WTC11 (cell line): ENCODE measurements at regions not wholly inside any gene's neighbourhood (a gene's known extent, or its start where the extent isn't known, plus 50 kb on each side); places are given as distances from the start of the nearest gene placed in this dataset.
"Not testable (repeated sequence)": the region's sequence is repeated elsewhere in the genome, so short reads cannot be mapped to it uniquely, and the experiment has no call there.

ENCODE experiments used
- ATAC-seq: fragments of 200-7000 bp; cut with Tn5 transposase; 2 replicates; pipeline ENCODE4 v1.10.0; 2021; ENCODE audit warnings: mild to moderate bottlenecking, moderate library complexity
- CTCF ChIA-PET: fragments of 300-600 bp; sonication (Branson Sonifier 250); formaldehyde crosslinking; loops from one replicate; lab custom pipeline; 2021; ENCODE audit warnings: antibody characterized with exemption; lab: Charles Lee
- POLR2A ChIA-PET: fragments of 350-600 bp; sonication (Branson Sonifier 250); formaldehyde crosslinking; loops from one replicate; lab custom pipeline; 2021; ENCODE audit warnings: antibody characterized with exemption; lab: Charles Lee
- DNase-seq: peaks from one replicate; pipeline ENCODE4 v3.0.0; 2021; ENCODE audit warnings: low spot score
- H3K27ac Mint-ChIP-seq: 2 replicates; pipeline ENCODE4 v1.8.0; 2021; ENCODE audit warnings: mixed read lengths
- H3K27me3 Mint-ChIP-seq: 2 replicates; pipeline ENCODE4 v1.8.0; 2021; ENCODE audit warnings: low read depth, mild to moderate bottlenecking, moderate library complexity, mixed read lengths
- H3K36me3 Mint-ChIP-seq: 2 replicates; pipeline ENCODE4 v1.8.0; 2021; ENCODE audit warnings: mixed read lengths
- H3K4me1 Mint-ChIP-seq: 2 replicates; pipeline ENCODE4 v1.8.0; 2022; ENCODE audit warnings: mixed read lengths
- H3K4me3 Mint-ChIP-seq: 2 replicates; pipeline ENCODE4 v1.8.0; 2021; ENCODE audit warnings: mild to moderate bottlenecking, moderate library complexity, mixed read lengths
- H3K9me3 Mint-ChIP-seq: 2 replicates; pipeline ENCODE4 v1.8.0; 2021; ENCODE audit warnings: mixed read lengths
- AFF4 ChIP-seq: sonication (generic); formaldehyde crosslinking; IDR thresholded peaks from 2 replicates; pipeline ENCODE4 v1.8.1; 2023; ENCODE audit warnings: mild to moderate bottlenecking, missing genetic modification reagents, borderline replicate concordance
- CREB1 ChIP-seq: sonication (generic); formaldehyde crosslinking; IDR thresholded peaks from 2 replicates; pipeline ENCODE4 v1.8.0; 2023; ENCODE audit warnings: mild to moderate bottlenecking, missing genetic modification reagents
- CREM ChIP-seq: sonication (generic); formaldehyde crosslinking; IDR thresholded peaks from 2 replicates; pipeline ENCODE4 v1.8.1; 2022; ENCODE audit warnings: mild to moderate bottlenecking, missing genetic modification reagents, moderate library complexity
- ELF4 ChIP-seq: sonication (generic); formaldehyde crosslinking; IDR thresholded peaks from 2 replicates; pipeline ENCODE4 v1.8.1; 2022; ENCODE audit warnings: low read depth, mild to moderate bottlenecking, moderate library complexity, missing genetic modification reagents
- GRHL2 ChIP-seq: fragments of 250-450 bp; sonication (Bioruptor Pico); IDR thresholded peaks from 2 replicates; pipeline ENCODE4 v1.8.0; 2022; ENCODE audit warnings: mild to moderate bottlenecking, moderate library complexity; ENCODE audit not compliant: insufficient replicate concordance, severe bottlenecking
- GTF2I ChIP-seq: fragments of 250-450 bp; sonication (Bioruptor Pico); conservative IDR thresholded peaks from 2 replicates; pipeline ENCODE4 v1.4.0; 2021; ENCODE audit warnings: mild to moderate bottlenecking
- JUN ChIP-seq: sonication (generic); formaldehyde crosslinking; IDR thresholded peaks from 2 replicates; pipeline ENCODE4 v1.8.0; 2023; ENCODE audit warnings: mild to moderate bottlenecking, missing genetic modification reagents
- MXD4 ChIP-seq: fragments of 250-450 bp; sonication (Bioruptor Pico); IDR thresholded peaks from 2 replicates; pipeline ENCODE4 v1.8.0; 2021; ENCODE audit warnings: mild to moderate bottlenecking, moderate library complexity, borderline replicate concordance
- NR3C1 ChIP-seq: sonication (generic); formaldehyde crosslinking; conservative IDR thresholded peaks from 2 replicates; pipeline ENCODE4 v1.8.1; 2023; ENCODE audit warnings: low read depth, mild to moderate bottlenecking, missing genetic modification reagents
- OVOL2 ChIP-seq: fragments of 250-450 bp; sonication (Bioruptor Pico); IDR thresholded peaks from 2 replicates; pipeline ENCODE4 v1.9.0; 2021; ENCODE audit warnings: mild to moderate bottlenecking, borderline replicate concordance
- PRRX2 ChIP-seq: fragments of 250-450 bp; sonication (Bioruptor Pico); IDR thresholded peaks from 2 replicates; pipeline ENCODE4 v1.8.0; 2021; ENCODE audit warnings: mild to moderate bottlenecking
- SMAD4 ChIP-seq: sonication (generic); formaldehyde crosslinking; IDR thresholded peaks from 2 replicates; pipeline ENCODE4 v1.8.0; 2022; ENCODE audit warnings: mild to moderate bottlenecking, missing genetic modification reagents
- SP1 ChIP-seq: sonication (generic); formaldehyde crosslinking; conservative IDR thresholded peaks from 2 replicates; pipeline ENCODE4 v1.8.1; 2022; ENCODE audit warnings: missing genetic modification reagents
- TEAD1 ChIP-seq: sonication (generic); formaldehyde crosslinking; IDR thresholded peaks from 2 replicates; pipeline ENCODE4 v1.8.0; 2022; ENCODE audit warnings: mild to moderate bottlenecking, missing genetic modification reagents
- ZMAT4 ChIP-seq: fragments of 250-450 bp; sonication (Bioruptor Pico); IDR thresholded peaks from 2 replicates; pipeline ENCODE4 v1.9.0; 2021; ENCODE audit warnings: mild to moderate bottlenecking
- ZNF232 ChIP-seq: sonication (generic); formaldehyde crosslinking; IDR thresholded peaks from 2 replicates; pipeline ENCODE4 v1.8.0; 2022; ENCODE audit warnings: mild to moderate bottlenecking, missing genetic modification reagents
- ZNF317 ChIP-seq: sonication (generic); formaldehyde crosslinking; IDR thresholded peaks from 2 replicates; pipeline ENCODE4 v1.8.1; 2023; ENCODE audit warnings: low read depth, mild to moderate bottlenecking, moderate library complexity, missing genetic modification reagents, borderline replicate concordance
- ZNF396 ChIP-seq: fragments of 250-450 bp; sonication (Bioruptor Pico); IDR thresholded peaks from 2 replicates; pipeline ENCODE4 v1.8.0; 2021; ENCODE audit warnings: mild to moderate bottlenecking, moderate library complexity, borderline replicate concordance
- ZNF423 ChIP-seq: fragments of 250-450 bp; sonication (Bioruptor Pico); IDR thresholded peaks from 2 replicates; pipeline ENCODE4 v2.1.2; 2022; ENCODE audit warnings: mild to moderate bottlenecking, moderate library complexity
- ZNF671 ChIP-seq: fragments of 250-450 bp; sonication (Bioruptor Pico); IDR thresholded peaks from 2 replicates; pipeline ENCODE4 v1.8.0; 2021; ENCODE audit warnings: mild to moderate bottlenecking
- TF ChIP-seq, protein P1 (sequence below): sonication (generic); formaldehyde crosslinking; IDR thresholded peaks from 2 replicates; pipeline ENCODE4 v1.8.1; 2023; ENCODE audit warnings: mild to moderate bottlenecking, missing genetic modification reagents, moderate library complexity

GRCh38 chr1:198848649-198849048, 209.8 kb downstream of the PTPRC start:
- ATAC-seq (no peak), DNase-seq (no peak)
- no peaks in the 10 kb centered on the region for H3K27me3 Mint-ChIP-seq
- CTCF ChIA-PET, result no interaction called here
- TF ChIP-seq ZMAT4 (CRISPR knock-in tag), result no peak
- peaks cover 3% of the 10 kb centered on the region; the same call in 1 of the 2 replicates for H3K9me3 Mint-ChIP-seq
- H3K36me3 Mint-ChIP-seq, result no peaks in the 10 kb centered on the region
- no peak overlapping the region for H3K27ac Mint-ChIP-seq
- POLR2A ChIA-PET, result no interaction called here
- no peaks in the 10 kb centered on the region for H3K4me1 Mint-ChIP-seq
- no peak overlapping the region for H3K4me3 Mint-ChIP-seq

- H3K4me1 Mint-ChIP-seq, result no peaks in the 10 kb centered on the region
- H3K27ac Mint-ChIP-seq, result no peak overlapping the region; the same call in 1 of the 2 replicates
- no peak overlapping the region for H3K4me3 Mint-ChIP-seq
- no peak for DNase-seq
- no peaks in the 10 kb centered on the region for H3K27me3 Mint-ChIP-seq
- CTCF ChIA-PET, result no interaction called here
- H3K9me3 Mint-ChIP-seq, result peaks cover 4% of the 10 kb centered on the region
- ATAC-seq, result no peak
- H3K36me3 Mint-ChIP-seq, result no peaks in the 10 kb centered on the region
- no peak for TF ChIP-seq AFF4
- no peak for TF ChIP-seq JUN
- no peak for TF ChIP-seq GTF2I (CRISPR knock-in tag)
- TF ChIP-seq, all 79 proteins: peak for 0
- POLR2A ChIA-PET, result no interaction called here
Observed at GRCh38 chr1:198849093-198849492, 210.3 kb downstream of the PTPRC start.

GRCh38 chr1:198850196-198850595, 211.4 kb downstream of the PTPRC start:
- ATAC-seq (no peak), DNase-seq (no peak)
- H3K4me1 Mint-ChIP-seq, result no peaks in the 10 kb centered on the region
- no peaks in the 10 kb centered on the region for H3K27me3 Mint-ChIP-seq
- POLR2A ChIA-PET, result no interaction called here
- H3K4me3 Mint-ChIP-seq, result no peak overlapping the region
- TF ChIP-seq, protein P1, sequence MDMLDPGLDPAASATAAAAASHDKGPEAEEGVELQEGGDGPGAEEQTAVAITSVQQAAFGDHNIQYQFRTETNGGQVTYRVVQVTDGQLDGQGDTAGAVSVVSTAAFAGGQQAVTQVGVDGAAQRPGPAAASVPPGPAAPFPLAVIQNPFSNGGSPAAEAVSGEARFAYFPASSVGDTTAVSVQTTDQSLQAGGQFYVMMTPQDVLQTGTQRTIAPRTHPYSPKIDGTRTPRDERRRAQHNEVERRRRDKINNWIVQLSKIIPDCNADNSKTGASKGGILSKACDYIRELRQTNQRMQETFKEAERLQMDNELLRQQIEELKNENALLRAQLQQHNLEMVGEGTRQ, result no peak
- no peak for TF ChIP-seq TEAD1 (CRISPR knock-in tag)
- TF ChIP-seq ZNF232 (CRISPR knock-in tag), result no peak
- TF ChIP-seq ELF4 (CRISPR knock-in tag), result no peak
- no peak for TF ChIP-seq MXD4
- no peak for TF ChIP-seq GRHL2 (CRISPR knock-in tag)
- no peak for TF ChIP-seq ZNF423
- TF ChIP-seq ZNF317 (CRISPR knock-in tag), result no peak
- TF ChIP-seq OVOL2 (CRISPR knock-in tag), result no peak
- TF ChIP-seq SMAD4 (CRISPR knock-in tag), result no peak
- TF ChIP-seq ZNF671 (CRISPR knock-in tag), result no peak
- no peak for TF ChIP-seq ZNF396 (CRISPR knock-in tag)
- TF ChIP-seq NR3C1, result no peak
- TF ChIP-seq CREM (CRISPR knock-in tag), result no peak
- TF ChIP-seq SP1 (CRISPR knock-in tag), result no peak
- no peak for TF ChIP-seq CREB1
- no peak for TF ChIP-seq PRRX2 (CRISPR knock-in tag)
- no peak for TF ChIP-seq GTF2I (CRISPR knock-in tag)
- H3K9me3 Mint-ChIP-seq, result peaks cover 7% of the 10 kb centered on the region
- CTCF ChIA-PET, result no interaction called here
- H3K36me3 Mint-ChIP-seq, result no peaks in the 10 kb centered on the region
- no peak overlapping the region for H3K27ac Mint-ChIP-seq

- CTCF ChIA-PET, H3K4me1 Mint-ChIP-seq, H3K27me3 Mint-ChIP-seq, H3K27ac Mint-ChIP-seq, ATAC-seq, POLR2A ChIA-PET, H3K4me3 Mint-ChIP-seq, H3K36me3 Mint-ChIP-seq, H3K9me3 Mint-ChIP-seq, DNase-seq: not testable (repeated sequence)
Observed at GRCh38 chr1:198850966-198851365, 212.1 kb downstream of the PTPRC start.
